Left lung (tissue), 4 donors: ENCODE measurements at regions not wholly inside any gene's neighbourhood (a gene's known extent, or its start where the extent isn't known, plus 50 kb on each side); places are given as distances from the start of the nearest gene placed in this dataset.
A peak's percentile ranks its signal among the peaks of the same experiment; 100 is the strongest.

Source experiments
- ATAC-seq: fragments of 200-7000 bp; cut with Tn5 transposase; one replicate; pipeline ENCODE4 v1.9.1; 2020; ENCODE audit warnings: moderate library complexity
- DNase-seq, 4 donors: peaks; one replicate each; pipeline ENCODE4 v3.0.0-alpha.2; 2013 to 2020
- H3K27ac ChIP-seq, 2 donors: fragments of 200-600 bp; sonication (generic) in 1 of 2; one replicate each; pipeline versions ENCODE4 v1.5.0 to v1.8.0; 2020 to 2021
- H3K27me3 ChIP-seq, 2 donors: fragments of 200-600 bp; sonication (generic) in 1 of 2; one replicate each; pipeline versions ENCODE4 v1.5.0 to v1.8.0; 2020 to 2021
- H3K36me3 ChIP-seq, 2 donors: fragments of 200-600 bp; sonication (generic) in 1 of 2; one replicate each; pipeline versions ENCODE4 v1.5.0 to v1.8.0; 2020 to 2021
- H3K4me1 ChIP-seq, 2 donors: fragments of 200-600 bp; one replicate each; pipeline ENCODE4 v1.8.0; 2021
- H3K4me3 ChIP-seq, 2 donors: fragments of 200-600 bp; sonication (generic) in 1 of 2; one replicate each; pipeline versions ENCODE4 v1.5.0 to v1.8.0; 2020 to 2021; ENCODE audit warnings: mild to moderate bottlenecking in 1 of 2
- H3K9me3 ChIP-seq, 2 donors: fragments of 200-600 bp; sonication (generic) in 1 of 2; one replicate each; pipeline versions ENCODE4 v1.5.0 to v1.8.0; 2020 to 2021
- intact Hi-C, 2 donors: fragments of 100-400 bp; cut with DNase I; formaldehyde crosslinking; loops; one replicate each; pipeline versions ENCODE4 v1.11.2 to v1.14.2; 2022
- TF ChIP-seq, protein P1 (sequence below), 2 donors: fragments of 200-600 bp; sonication (generic) in 1 of 2; IDR thresholded peaks; one replicate each; pipeline versions ENCODE4 v1.5.0 to v1.8.0; 2021; ENCODE audit warnings: antibody characterized with exemption in 2 of 2
- donor health status: DM: no; HTN: yes; CAD: no.
- donor health status: DM: no; HTN: no; CAD: no.

DNA sequence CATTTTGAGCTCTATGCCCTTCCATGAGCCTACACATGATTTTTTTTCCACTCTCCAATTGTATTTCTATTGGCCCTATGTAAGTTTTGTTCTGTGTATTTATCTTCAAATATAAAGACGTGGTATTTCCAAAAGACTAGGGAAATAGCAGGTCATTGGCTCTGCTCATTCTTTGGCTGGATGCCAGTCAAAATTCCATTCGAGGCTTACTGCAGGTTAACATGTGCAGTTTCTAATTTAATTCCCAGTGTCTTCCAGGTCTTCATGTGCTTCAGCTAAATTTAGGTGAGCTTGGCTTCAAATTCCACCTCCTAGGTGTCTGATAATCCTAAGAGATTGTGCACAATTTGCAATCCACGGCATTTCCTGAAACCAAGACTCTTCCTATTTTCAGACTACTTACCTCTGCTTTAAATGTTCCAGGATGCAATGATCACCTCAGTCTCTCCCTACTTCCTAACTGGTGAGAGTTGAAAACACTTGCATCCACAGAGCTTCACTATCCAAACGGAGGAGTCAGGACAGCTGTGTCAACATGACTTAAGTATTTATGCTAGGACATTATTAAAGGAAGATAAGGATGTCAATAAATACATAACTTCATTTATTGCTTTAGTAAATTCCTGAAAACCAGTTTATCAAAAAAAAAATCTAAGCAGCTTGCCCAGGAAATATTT lies 236.1 kb downstream of the COL12A1 start:
- H3K27ac ChIP-seq, result no peak overlapping the region
- intact Hi-C loops, result no loop called here
- TF ChIP-seq, protein P1, sequence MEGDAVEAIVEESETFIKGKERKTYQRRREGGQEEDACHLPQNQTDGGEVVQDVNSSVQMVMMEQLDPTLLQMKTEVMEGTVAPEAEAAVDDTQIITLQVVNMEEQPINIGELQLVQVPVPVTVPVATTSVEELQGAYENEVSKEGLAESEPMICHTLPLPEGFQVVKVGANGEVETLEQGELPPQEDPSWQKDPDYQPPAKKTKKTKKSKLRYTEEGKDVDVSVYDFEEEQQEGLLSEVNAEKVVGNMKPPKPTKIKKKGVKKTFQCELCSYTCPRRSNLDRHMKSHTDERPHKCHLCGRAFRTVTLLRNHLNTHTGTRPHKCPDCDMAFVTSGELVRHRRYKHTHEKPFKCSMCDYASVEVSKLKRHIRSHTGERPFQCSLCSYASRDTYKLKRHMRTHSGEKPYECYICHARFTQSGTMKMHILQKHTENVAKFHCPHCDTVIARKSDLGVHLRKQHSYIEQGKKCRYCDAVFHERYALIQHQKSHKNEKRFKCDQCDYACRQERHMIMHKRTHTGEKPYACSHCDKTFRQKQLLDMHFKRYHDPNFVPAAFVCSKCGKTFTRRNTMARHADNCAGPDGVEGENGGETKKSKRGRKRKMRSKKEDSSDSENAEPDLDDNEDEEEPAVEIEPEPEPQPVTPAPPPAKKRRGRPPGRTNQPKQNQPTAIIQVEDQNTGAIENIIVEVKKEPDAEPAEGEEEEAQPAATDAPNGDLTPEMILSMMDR (IDR thresholded peaks at IDR 0.05), result no peak
- no peaks in the 10 kb centered on the region for H3K27me3 ChIP-seq
- no peak overlapping the region for H3K4me3 ChIP-seq
- ATAC-seq (no peak), DNase-seq (no peak)
- no peaks in the 10 kb centered on the region for H3K4me1 ChIP-seq
- H3K9me3 ChIP-seq, result peaks cover 0 to 14% of the 10 kb centered on the region in 2 donors
- no peaks in the 10 kb centered on the region for H3K36me3 ChIP-seq

DNA sequence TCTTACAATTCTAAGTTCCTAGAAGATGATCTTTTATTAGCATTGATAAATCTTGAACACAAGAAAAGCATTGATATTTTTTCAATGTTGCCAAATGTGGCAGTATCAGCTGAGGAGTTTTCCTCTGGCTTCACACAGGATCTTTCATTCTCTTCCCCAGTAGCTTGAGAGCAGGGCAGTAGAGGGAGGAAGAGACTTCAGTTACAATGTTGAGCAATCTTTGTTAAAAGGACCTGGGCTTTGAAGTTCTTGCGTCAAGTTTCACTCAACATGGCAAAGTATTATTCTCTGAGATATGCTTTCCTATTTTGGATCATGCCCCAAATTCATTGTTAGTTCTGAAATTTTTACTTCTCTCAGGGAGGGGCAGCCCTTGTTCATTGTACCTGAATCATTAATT lies 238.0 kb downstream of the COL12A1 start:
- H3K4me3 ChIP-seq, result no peak overlapping the region
- H3K9me3 ChIP-seq, result peaks cover 0 to 27% of the 10 kb centered on the region in 2 donors
- no peak overlapping the region for H3K27ac ChIP-seq
- H3K4me1 ChIP-seq, result no peaks in the 10 kb centered on the region
- DNase-seq, result no peak
- H3K27me3 ChIP-seq, result no peaks in the 10 kb centered on the region
- peak; percentile 57 for ATAC-seq
- no peaks in the 10 kb centered on the region for H3K36me3 ChIP-seq
- TF ChIP-seq, protein P1 (IDR thresholded peaks at IDR 0.05), result no peak
- intact Hi-C loops, result no loop called here

DNA sequence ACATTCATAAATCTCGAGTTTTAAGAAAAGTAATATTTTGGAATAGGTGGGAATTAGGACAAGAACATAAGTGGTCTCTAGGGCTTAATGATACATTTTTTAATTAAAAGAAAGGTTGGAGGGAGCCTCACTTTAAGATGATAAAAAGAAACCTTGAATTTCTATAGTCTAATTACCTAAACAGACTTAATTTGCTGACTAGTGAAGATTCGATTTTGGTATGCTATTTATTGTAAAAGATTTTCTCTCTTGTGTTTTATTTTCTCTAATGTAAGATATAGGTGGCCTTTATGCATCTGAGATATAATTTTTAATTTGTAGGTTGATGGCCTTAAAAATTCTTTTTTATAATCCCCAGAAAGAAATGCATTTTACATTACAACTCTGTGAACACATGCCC lies 239.1 kb downstream of the COL12A1 start:
- ATAC-seq, result no peak
- H3K27me3 ChIP-seq, result no peaks in the 10 kb centered on the region
- H3K36me3 ChIP-seq, result no peaks in the 10 kb centered on the region
- no peak overlapping the region for H3K27ac ChIP-seq
- TF ChIP-seq, protein P1 (IDR thresholded peaks at IDR 0.05), result no peak
- intact Hi-C loops, result no loop called here
- no peaks in the 10 kb centered on the region for H3K4me1 ChIP-seq
- peaks cover 0 to 27% of the 10 kb centered on the region in 2 donors for H3K9me3 ChIP-seq
- no peak overlapping the region for H3K4me3 ChIP-seq
- no peak for DNase-seq

DNA sequence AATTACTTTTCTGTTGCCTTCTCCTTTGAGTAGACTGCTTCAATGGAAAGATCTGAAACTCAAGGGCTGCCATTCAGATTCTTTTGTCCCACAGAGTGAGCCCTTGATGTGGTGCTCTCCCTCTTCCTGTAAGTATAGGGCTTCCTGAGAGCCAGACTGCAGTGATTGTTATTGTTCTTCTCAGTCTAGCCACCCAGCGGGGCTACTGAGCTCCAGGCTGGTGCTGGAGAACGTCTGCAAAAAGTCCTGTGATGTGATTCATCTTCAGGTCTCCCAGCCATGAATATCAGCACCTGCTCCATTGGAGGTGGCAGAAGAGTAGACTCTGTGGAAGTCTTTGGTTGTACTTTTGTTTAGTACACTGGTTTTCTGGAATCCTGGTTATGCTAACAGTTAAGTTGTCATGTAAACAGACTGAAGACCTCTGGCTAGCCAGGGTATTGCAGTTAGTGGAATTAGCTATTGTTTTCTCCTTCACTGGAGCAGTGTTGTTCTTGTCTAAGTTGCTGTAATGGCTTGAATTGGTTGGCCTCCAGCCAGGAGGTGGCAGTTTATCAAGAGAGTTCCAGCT lies 240.9 kb downstream of the COL12A1 start:
- intact Hi-C loops, result no loop called here
- Histone ChIP-seq H3K4me1 (no peaks in the 10 kb centered on the region), H3K27ac (no peak overlapping the region), H3K4me3 (no peak overlapping the region), H3K36me3 (no peaks in the 10 kb centered on the region), H3K27me3 (no peaks in the 10 kb centered on the region), H3K9me3 (peaks cover 0 to 27% of the 10 kb centered on the region in 2 donors)
- DNase-seq (no peak), ATAC-seq (no peak)
- TF ChIP-seq, protein P1 (IDR thresholded peaks at IDR 0.05), result no peak

DNA sequence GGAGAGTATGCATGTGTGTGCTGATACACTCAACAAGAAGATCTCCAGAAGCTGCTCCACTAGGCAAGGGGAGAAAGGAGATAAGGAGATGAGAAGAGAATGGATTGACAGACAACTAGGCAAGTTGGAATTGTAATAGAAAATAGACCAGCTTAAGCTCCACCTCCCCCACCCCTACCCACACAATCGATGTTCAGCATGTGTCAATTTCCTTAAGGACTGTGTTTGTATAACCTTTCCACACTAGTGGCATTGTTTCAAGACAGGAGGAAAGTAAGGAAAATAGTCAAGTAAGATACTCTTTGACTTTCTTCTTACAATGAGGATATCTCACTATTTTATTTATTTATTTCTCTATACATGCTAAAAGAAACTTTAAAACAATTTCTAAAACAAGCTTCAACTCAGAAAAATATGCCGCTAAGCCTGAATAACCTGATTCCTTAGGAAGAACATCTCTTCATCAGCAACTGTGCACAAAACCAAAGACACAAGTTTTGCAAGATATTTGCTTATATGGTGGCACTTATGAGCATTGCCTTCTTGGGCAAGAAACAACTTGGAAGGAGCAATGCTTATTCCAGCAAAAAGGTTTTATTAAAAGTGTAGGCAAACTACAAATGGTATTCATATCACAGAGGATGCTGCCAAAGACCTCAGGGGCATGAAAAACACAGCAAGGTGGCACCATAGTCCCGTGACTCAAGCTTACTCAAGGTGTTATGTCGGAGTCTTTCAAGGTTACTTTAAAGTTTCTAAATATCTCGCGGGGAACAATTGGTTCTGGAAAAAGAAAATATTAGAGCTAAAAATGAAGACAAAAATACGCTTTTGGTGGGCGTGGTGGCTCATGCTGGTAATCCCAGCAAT lies 249.1 kb downstream of the COL12A1 start:
- ATAC-seq, result no peak
- Histone ChIP-seq H3K9me3 (peaks cover 0 to 9% of the 10 kb centered on the region in 2 donors), H3K36me3 (no peaks in the 10 kb centered on the region), H3K4me3 (no peak overlapping the region), H3K27me3 (no peaks in the 10 kb centered on the region), H3K4me1 (no peaks in the 10 kb centered on the region), H3K27ac (no peak overlapping the region)
- TF ChIP-seq, protein P1 (IDR thresholded peaks at IDR 0.05), result no peak
- DNase-seq, result no peak
- intact Hi-C loops, result no loop called here
